H1 (cell line): ENCODE measurements at regions not wholly inside any gene's neighbourhood (a gene's known extent, or its start where the extent isn't known, plus 50 kb on each side); places are given as distances from the start of the nearest gene placed in this dataset.

ENCODE experiments used
- CTCF ChIA-PET: fragments of 300-600 bp; sonication (Branson Sonifier 250); formaldehyde crosslinking; loops from one replicate; lab custom pipeline; 2021; ENCODE audit not compliant: partially characterized antibody; lab: Charles Lee
- POLR2A ChIA-PET: fragments of 300-600 bp; sonication (Branson Sonifier 250); formaldehyde crosslinking; loops from one replicate; lab custom pipeline; 2021; ENCODE audit warnings: inconsistent platforms; ENCODE audit not compliant: partially characterized antibody; lab: Charles Lee
- DNase-seq, 2 experiments: peaks; one replicate each; pipeline versions ENCODE4 v3.0.0 to v3.0.0-alpha.2; 2010 to 2022; ENCODE audit warnings: low spot score in 2 of 2, low read depth in 1 of 2, mixed read lengths in 1 of 2
- FAIRE-seq: peaks from 2 replicates; lab custom pipeline; 2011; peaks lifted over from hg19 to GRCh38; lab: Jason Lieb, UNC
- H2AFZ ChIP-seq: 2 replicates; pipeline ENCODE4 v1.8.1; 2012; ENCODE audit warnings: low read length, inconsistent platforms
- H2AK5ac ChIP-seq: 2 replicates; pipeline ENCODE4 v1.6.1; 2013; ENCODE audit warnings: low read depth, low read length
- H2BK120ac ChIP-seq: replicated peaks from 2 replicates; pipeline ENCODE3; 2013; ENCODE audit warnings: low read depth, low read length, inconsistent platforms
- H2BK12ac ChIP-seq: 2 replicates; pipeline ENCODE4 v1.6.1; 2013; ENCODE audit warnings: low read depth, low read length
- H2BK15ac ChIP-seq: 2 replicates; pipeline ENCODE4 v1.6.1; 2013; ENCODE audit warnings: low read length
- H2BK20ac ChIP-seq: 2 replicates; pipeline ENCODE4 v1.6.1; 2013; ENCODE audit warnings: low read length
- H2BK5ac ChIP-seq: 2 replicates; pipeline ENCODE4 v1.6.1; 2013; ENCODE audit warnings: low read depth, low read length
- H3K14ac ChIP-seq: 2 replicates; pipeline ENCODE4 v1.6.1; 2013; ENCODE audit warnings: inconsistent platforms; ENCODE audit not compliant: insufficient read length
- H3K18ac ChIP-seq: 2 replicates; pipeline ENCODE4 v1.6.1; 2013; ENCODE audit warnings: low read length; ENCODE audit errors: extremely low read depth
- H3K23ac ChIP-seq: 2 replicates; pipeline ENCODE4 v1.6.1; 2013; ENCODE audit warnings: inconsistent platforms; ENCODE audit not compliant: insufficient read length
- H3K23me2 ChIP-seq: 2 replicates; pipeline ENCODE4 v1.6.1; 2013; ENCODE audit warnings: low read depth, low read length
- H3K27ac ChIP-seq: 2 replicates; pipeline ENCODE4 v1.6.1; 2011; ENCODE audit warnings: low read depth, low read length, inconsistent platforms
- H3K27me3 ChIP-seq, 4 experiments: replicated peaks in 1 of 4; 1 replicate in 1 of 4; 2 replicates in 3 of 4; pipeline versions ENCODE4 v1.6.1 to v1.8.1; 2011 to 2013; ENCODE audit warnings: low read length in 3 of 4, mild to moderate bottlenecking in 3 of 4, inconsistent platforms in 2 of 4, mixed read lengths in 2 of 4, moderate library complexity in 1 of 4; ENCODE audit not compliant: control insufficient read depth in 3 of 4, insufficient read depth in 3 of 4; ENCODE audit errors: extremely low read depth in 1 of 4
- H3K36me3 ChIP-seq, 4 experiments: 2 replicates each; pipeline versions ENCODE4 v1.6.1 to v1.8.1; 2011 to 2013; ENCODE audit warnings: mild to moderate bottlenecking in 4 of 4, low read length in 3 of 4, moderate library complexity in 2 of 4, control low read depth in 1 of 4, inconsistent platforms in 1 of 4; ENCODE audit not compliant: insufficient read depth in 4 of 4, control insufficient read depth in 2 of 4
- H3K4ac ChIP-seq: replicated peaks from 2 replicates; pipeline ENCODE3; 2013; ENCODE audit warnings: low read length, low read depth, mixed read lengths, inconsistent platforms; ENCODE audit not compliant: insufficient read length
- H3K4me1 ChIP-seq, 4 experiments: replicated peaks in 1 of 4; 1 replicate in 1 of 4; 2 replicates in 3 of 4; pipeline versions ENCODE4 v1.6.1 to v1.8.1; 2011 to 2013; ENCODE audit warnings: low read length in 3 of 4, inconsistent platforms in 2 of 4, mixed read lengths in 1 of 4; ENCODE audit not compliant: insufficient read depth in 4 of 4, control insufficient read depth in 3 of 4
- H3K4me2 ChIP-seq, 2 experiments: 2 replicates each; pipeline versions ENCODE4 v1.6.1 to v1.8.1; 2011 to 2013; ENCODE audit warnings: low read depth in 2 of 2, low read length in 2 of 2, control low read depth in 1 of 2, inconsistent platforms in 1 of 2, mild to moderate bottlenecking in 1 of 2; ENCODE audit not compliant: insufficient read depth in 1 of 2
- H3K4me3 ChIP-seq, 4 experiments: fragments of 200-600, 300-600 bp in 1 of 4; sonication (generic), shearing (Covaris generic), sonication (Bioruptor Twin) in 1 of 4; 2 replicates each; pipeline versions ENCODE4 v1.5.1 to v1.8.1; 2011 to 2016; ENCODE audit warnings: low read length in 4 of 4, low read depth in 3 of 4, control low read depth in 2 of 4, inconsistent platforms in 2 of 4, mild to moderate bottlenecking in 2 of 4, mixed read lengths in 1 of 4, moderate library complexity in 1 of 4; ENCODE audit not compliant: insufficient read depth in 2 of 4; ENCODE audit errors: extremely low read depth in 1 of 4
- H3K56ac ChIP-seq: replicated peaks from 2 replicates; pipeline ENCODE3; 2013; ENCODE audit warnings: low read depth, mild to moderate bottlenecking, mixed read lengths, low read length, inconsistent platforms; ENCODE audit not compliant: insufficient read length
- H3K79me1 ChIP-seq: 2 replicates; pipeline ENCODE4 v1.6.1; 2013; ENCODE audit warnings: low read depth, low read length, control low read depth
- H3K79me2 ChIP-seq, 2 experiments: 2 replicates each; pipeline versions ENCODE4 v1.6.1 to v1.8.1; 2012 to 2013; ENCODE audit warnings: low read length in 2 of 2, mild to moderate bottlenecking in 2 of 2, inconsistent platforms in 1 of 2; ENCODE audit not compliant: insufficient read depth in 2 of 2, control insufficient read depth in 1 of 2
- H3K9ac ChIP-seq, 4 experiments: replicated peaks in 1 of 4; 1 replicate in 1 of 4; 2 replicates in 3 of 4; pipeline versions ENCODE4 v1.6.1 to v1.8.1; 2011 to 2013; ENCODE audit warnings: low read depth in 3 of 4, low read length in 3 of 4, control low read depth in 2 of 4, mild to moderate bottlenecking in 2 of 4, moderate library complexity in 2 of 4, inconsistent platforms in 1 of 4; ENCODE audit errors: extremely low read depth in 1 of 4
- H3K9me3 ChIP-seq, 2 experiments: 2 replicates each; pipeline versions ENCODE4 v1.6.1 to v1.8.1; 2012 to 2013; ENCODE audit warnings: mild to moderate bottlenecking in 2 of 2, moderate library complexity in 2 of 2, control low read depth in 1 of 2, inconsistent platforms in 1 of 2, low read depth in 1 of 2, low read length in 1 of 2, mixed read lengths in 1 of 2; ENCODE audit not compliant: insufficient read depth in 2 of 2
- H4K20me1 ChIP-seq, 2 experiments: replicated peaks in 1 of 2; 2 replicates each; pipeline versions ENCODE3 to v1.8.1; 2011 to 2013; ENCODE audit warnings: inconsistent platforms in 2 of 2, low read length in 2 of 2, mild to moderate bottlenecking in 1 of 2; ENCODE audit not compliant: insufficient read depth in 2 of 2, control insufficient read depth in 1 of 2
- H4K5ac ChIP-seq: 2 replicates; pipeline ENCODE4 v1.6.1; 2013; ENCODE audit warnings: low read length, low read depth, mixed read lengths, inconsistent platforms; ENCODE audit not compliant: insufficient read length
- H4K8ac ChIP-seq: 2 replicates; pipeline ENCODE4 v1.8.0; 2013; ENCODE audit warnings: mild to moderate bottlenecking, moderate library complexity, low read length, inconsistent platforms; ENCODE audit not compliant: insufficient read depth; ENCODE audit errors: extremely low read depth
- H4K91ac ChIP-seq: replicated peaks from 2 replicates; pipeline ENCODE3; 2013; ENCODE audit warnings: low read length, mixed read lengths, inconsistent platforms; ENCODE audit not compliant: insufficient read length
- CEBPB ChIP-seq: IDR thresholded peaks from 2 replicates; pipeline ENCODE4 v1.6.1; 2012; ENCODE audit warnings: low read depth, low read length
- E2F6 ChIP-seq: IDR thresholded peaks from 2 replicates; pipeline ENCODE4 v1.6.1; 2012; ENCODE audit warnings: inconsistent platforms
- GTF2F1 ChIP-seq: IDR thresholded peaks from 2 replicates; pipeline ENCODE4 v1.6.1; 2012; ENCODE audit warnings: low read depth, low read length, improper control_type of control experiment, borderline replicate concordance
- SIN3A ChIP-seq, 2 experiments: IDR thresholded peaks in 1 of 2; conservative IDR thresholded peaks in 1 of 2; 2 replicates each; pipeline ENCODE4 v1.6.1; 2011 to 2012; ENCODE audit warnings: low read length in 2 of 2, improper control_type of control experiment in 1 of 2, low read depth in 1 of 2, mild to moderate bottlenecking in 1 of 2
- TAF7 ChIP-seq: optimal IDR thresholded peaks from 2 replicates; pipeline ENCODE3; 2011; ENCODE audit warnings: low read depth, mild to moderate bottlenecking, inconsistent platforms, low read length, moderate library complexity, borderline replicate concordance
- TBP ChIP-seq: IDR thresholded peaks from 2 replicates; pipeline ENCODE4 v1.6.1; 2011; ENCODE audit warnings: low read depth, low read length, improper control_type of control experiment
- WGBS, 2 experiments: shearing (Covaris generic) in 1 of 2; methylation state at CpG; one replicate each; pipeline versions ENCODE4 v1.1.6 to v1.1.7; 2013 to 2015; ENCODE audit warnings: low lambda C conversion rate in 2 of 2, mixed read lengths in 2 of 2, inconsistent platforms in 1 of 2, low coverage in 1 of 2, missing lambda C conversion rate in 1 of 2; ENCODE audit not compliant: insufficient replicate concordance in 2 of 2, insufficient coverage in 1 of 2, insufficient read length in 1 of 2; ENCODE audit errors: extremely low coverage in 1 of 2, missing lambda C conversion rate in 1 of 2; 5-methylcytosine and 5-hydroxymethylcytosine counted together

GRCh38 chr3:78343221-78343620 is 1303.3 kb downstream of the ROBO2 start:
- TF ChIP-seq CEBPB: no peak
- TF ChIP-seq TAF7: no peak
- TF ChIP-seq SIN3A (conservative IDR thresholded peaks at IDR 0.05 in 1 of 2, IDR thresholded peaks at IDR 0.05 in 1 of 2; ENCODE audit: low read depth in 1 of 2, low read length in 2 of 2): no peak
- no peak for TF ChIP-seq E2F6
- no peak for TF ChIP-seq GTF2F1
- TF ChIP-seq TBP: no peak
- no peak overlapping the region for H3K27ac ChIP-seq
- FAIRE-seq (no peak), DNase-seq (no peak)
- 93% methylated on average over 1 of the region's 1 CpG; no CpG with 5 or more reads in 1 of the 2 experiments for WGBS, 2 experiments
- peaks cover 6 to 30% (median 11%) of the 10 kb centered on the region in 4 experiments; a peak in 5 of 7 replicates for H3K4me1 ChIP-seq
- no peak overlapping the region for H2AK5ac ChIP-seq
- no peaks in the 10 kb centered on the region for H3K9me3 ChIP-seq
- H3K56ac ChIP-seq: no peak overlapping the region
- H3K23ac ChIP-seq: no peak overlapping the region
- no peak overlapping the region for H4K91ac ChIP-seq
- H4K5ac ChIP-seq: peak overlapping the region; percentile 78
- no peaks in the 10 kb centered on the region for H4K20me1 ChIP-seq
- H3K79me1 ChIP-seq: no peaks in the 10 kb centered on the region
- H2AFZ ChIP-seq: no peak overlapping the region
- no peak overlapping the region for H2BK15ac ChIP-seq
- H3K36me3 ChIP-seq: no peaks in the 10 kb centered on the region
- no peak overlapping the region for H4K8ac ChIP-seq
- no peak overlapping the region for H2BK12ac ChIP-seq
- no peak overlapping the region for H3K4me3 ChIP-seq
- POLR2A ChIA-PET: no interaction called here
- no peak overlapping the region for H3K9ac ChIP-seq
- H3K4ac ChIP-seq: no peak overlapping the region
- H3K18ac ChIP-seq: no peak overlapping the region
- no peaks in the 10 kb centered on the region for H3K27me3 ChIP-seq
- CTCF ChIA-PET: interaction anchor here (1.2 kb wide), 1 partner anchor 10 kb away, joined by 3 read pairs; no protein-coding TSS in a partner anchor
- H3K79me2 ChIP-seq: no peaks in the 10 kb centered on the region
- no peak overlapping the region for H2BK120ac ChIP-seq
- no peak overlapping the region for H3K14ac ChIP-seq
- H3K23me2 ChIP-seq: no peaks in the 10 kb centered on the region
- no peak overlapping the region for H3K4me2 ChIP-seq
- H2BK5ac ChIP-seq: no peak overlapping the region
- H2BK20ac ChIP-seq: no peak overlapping the region
